ENCODE measurements at regions not wholly inside any gene's neighbourhood (a gene's known extent, or its start where the extent isn't known, plus 50 kb on each side); places are given as distances from the start of the nearest gene placed in this dataset.

DNA sequence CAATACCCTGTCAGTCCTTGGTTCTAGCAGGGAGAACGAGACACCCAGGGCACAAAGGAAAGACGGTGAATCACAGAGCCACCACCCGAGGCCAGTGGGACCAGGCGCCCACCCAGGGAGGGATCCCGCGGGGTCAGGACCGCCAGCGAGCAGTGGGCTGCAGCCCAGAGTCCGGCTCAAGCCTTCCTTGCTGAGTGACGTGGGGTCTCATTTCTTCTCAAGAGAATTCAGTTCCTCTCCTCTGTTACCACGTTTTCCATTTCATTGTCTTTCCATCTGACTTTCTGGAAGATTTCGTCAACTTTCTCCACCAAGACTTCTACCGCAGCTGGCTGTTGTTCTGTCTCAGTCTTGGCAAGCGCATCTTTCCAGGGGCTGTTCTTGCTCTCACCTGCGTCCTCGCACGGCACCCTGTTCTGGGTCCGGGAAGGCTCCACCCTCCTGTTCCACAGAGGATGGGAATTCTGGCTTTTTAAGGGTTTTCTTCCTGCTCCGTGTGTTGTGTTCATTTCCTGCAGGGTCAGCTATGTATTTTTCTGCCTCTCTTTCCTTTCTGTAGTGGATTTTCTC is 248.6 kb downstream of the NDUFA10 start:
- no peak for TF ChIP-seq CTCF (IDR thresholded peaks at IDR 0.05; ENCODE audit: low read depth, low read length)
- no peak for DNase-seq (ENCODE audit: extremely low read depth, low read depth)

DNA sequence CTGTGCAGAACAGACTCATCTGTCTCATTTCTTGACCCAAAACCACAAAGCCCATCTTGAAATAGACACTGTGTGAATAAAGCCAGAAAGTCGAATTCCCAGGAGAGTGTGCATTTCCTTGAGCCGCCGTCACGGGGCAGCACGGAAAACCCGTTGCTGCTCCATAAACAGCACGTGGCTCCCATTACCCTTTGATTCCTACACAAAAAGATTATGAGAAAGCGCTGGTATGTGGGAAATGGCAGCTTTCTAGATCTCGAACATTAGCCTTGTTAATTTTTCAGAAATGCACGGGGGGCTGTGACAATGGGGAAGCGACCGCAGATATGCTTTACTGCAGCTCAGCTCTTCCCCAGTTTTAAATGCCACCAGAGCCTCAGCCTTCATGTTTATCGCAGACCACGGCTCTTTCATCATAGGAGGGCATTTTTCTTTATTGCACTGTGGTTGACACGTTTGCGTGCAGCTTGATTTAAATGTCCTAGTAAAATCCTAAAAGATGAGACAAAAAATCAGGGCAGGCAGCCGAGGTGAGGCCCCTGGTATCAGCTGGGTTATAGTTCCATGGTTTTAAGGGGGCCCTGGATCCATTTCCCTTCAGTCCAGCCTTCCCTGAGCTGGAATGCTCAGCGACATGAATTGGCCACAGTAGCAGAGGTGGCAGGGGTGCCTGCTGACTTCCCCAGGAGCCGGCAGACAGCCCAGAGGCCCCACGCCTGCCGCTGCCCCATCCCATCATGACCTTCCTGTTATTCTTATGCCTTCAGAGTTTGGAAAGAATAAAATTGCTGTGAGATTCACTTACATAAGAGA is 249.3 kb downstream of the NDUFA10 start:
- DNase-seq (ENCODE audit: extremely low read depth, low read depth) = no peak
- TF ChIP-seq CTCF (IDR thresholded peaks at IDR 0.05; ENCODE audit: low read depth, low read length) = no peak

DNA sequence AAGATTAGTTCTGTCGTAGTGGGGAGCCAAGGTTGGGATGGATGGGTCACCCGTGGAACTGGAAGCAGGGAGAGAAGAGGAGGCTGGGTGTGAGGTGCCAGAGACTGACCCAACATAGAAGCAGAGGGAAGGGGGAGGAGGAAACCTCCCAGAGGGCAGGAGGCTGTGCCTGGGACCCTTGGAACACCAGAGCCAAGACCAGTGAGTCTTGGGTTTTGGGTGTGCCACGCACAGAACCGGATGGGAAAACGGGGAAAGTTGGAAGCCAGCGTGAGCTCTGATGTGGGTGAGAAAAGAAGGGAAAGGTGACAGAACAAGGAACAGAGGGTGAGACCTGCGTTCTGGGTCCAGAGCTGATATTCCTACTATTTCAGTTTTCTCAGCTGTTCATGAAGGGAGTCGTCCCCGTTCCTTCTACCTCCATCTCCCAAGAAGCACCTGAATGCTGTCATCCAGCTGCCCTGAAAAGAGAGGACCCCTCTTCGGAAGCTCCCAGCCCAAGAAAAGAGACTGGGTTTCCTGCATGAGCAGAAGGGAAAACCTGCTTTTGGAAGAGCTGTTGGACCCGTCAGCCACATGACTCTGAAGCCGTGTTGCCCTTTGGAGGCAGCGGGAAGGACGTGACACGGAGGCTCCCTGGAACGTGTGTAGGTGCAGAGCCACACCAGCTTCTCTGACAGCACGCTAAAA is 250.1 kb downstream of the NDUFA10 start:
- DNase-seq (ENCODE audit: extremely low read depth, low read depth) = no peak
- TF ChIP-seq CTCF (IDR thresholded peaks at IDR 0.05; ENCODE audit: low read depth, low read length) = no peak

DNA sequence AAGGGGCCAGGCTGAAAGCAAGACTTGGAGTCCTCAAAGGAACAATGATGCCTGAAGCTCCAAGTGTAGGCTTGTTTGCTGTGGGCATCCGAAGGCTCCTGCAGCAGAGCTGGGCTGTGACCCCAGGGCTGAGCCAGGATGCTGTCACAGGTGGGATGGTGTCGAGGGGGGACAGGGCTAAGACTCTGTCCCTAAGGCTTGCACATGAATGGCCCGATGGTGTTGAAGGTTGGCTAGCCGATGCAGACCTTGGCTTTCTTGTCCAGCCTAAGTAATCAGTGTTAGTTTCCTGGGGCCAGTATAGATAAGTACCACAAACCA is 251.0 kb downstream of the NDUFA10 start:
- TF ChIP-seq CTCF (IDR thresholded peaks at IDR 0.05; ENCODE audit: low read depth, low read length) = no peak
- no peak for DNase-seq (ENCODE audit: extremely low read depth, low read depth)

DNA sequence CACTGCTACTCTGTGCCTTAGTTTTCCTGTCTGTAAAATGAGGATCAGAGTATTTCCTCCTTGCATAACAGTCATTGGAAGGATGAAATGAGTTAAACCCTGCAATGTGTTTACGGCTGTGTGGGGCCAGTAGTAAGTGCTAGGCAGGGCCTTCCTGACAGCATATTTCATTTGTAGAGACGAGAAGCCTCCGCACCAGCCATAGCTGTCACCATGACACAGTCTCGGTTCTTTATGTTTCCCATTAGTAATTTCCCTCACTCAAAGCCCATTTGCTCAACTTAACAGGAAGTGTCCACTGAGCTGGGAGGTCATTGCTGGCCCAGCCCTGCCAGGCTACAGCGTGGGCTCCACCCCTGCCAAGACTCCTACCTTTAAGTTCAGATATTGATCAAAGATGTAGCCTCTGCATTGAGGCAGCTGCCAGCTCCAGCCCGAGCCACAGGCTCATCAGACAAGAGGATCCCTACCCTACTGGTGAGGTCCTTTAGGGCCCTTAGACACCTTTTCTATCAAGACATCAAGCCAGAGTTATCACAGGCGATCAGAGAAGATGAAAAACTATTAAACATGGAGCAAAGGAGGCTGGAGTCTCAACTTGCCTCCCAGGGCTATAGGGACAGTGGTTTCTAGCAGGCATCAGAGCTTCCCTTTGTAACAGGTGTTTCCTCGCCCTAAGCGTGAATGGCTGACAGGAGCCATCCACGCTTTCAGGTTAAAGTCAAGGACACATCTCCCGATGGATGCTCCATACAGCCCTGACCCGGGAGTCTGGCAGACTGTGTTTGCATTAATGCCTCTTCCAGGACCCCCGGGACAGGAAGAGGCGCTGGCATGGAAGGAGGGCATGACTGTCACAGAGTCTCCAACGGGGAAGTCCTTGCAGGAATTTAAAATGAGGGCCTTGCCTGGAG is 251.7 kb downstream of the NDUFA10 start:
- DNase-seq (ENCODE audit: extremely low read depth, low read depth) = no peak
- no peak for TF ChIP-seq CTCF (IDR thresholded peaks at IDR 0.05; ENCODE audit: low read depth, low read length)

- DNase-seq (ENCODE audit: extremely low read depth, low read depth) = no peak
- no peak for TF ChIP-seq CTCF (IDR thresholded peaks at IDR 0.05; ENCODE audit: low read depth, low read length)
Observed at GRCh38 chr2:239772721-239773120, 252.4 kb downstream of the NDUFA10 start.
